Nephron progenitor cell (in vitro differentiated cells): ENCODE measurements at regions not wholly inside any gene's neighbourhood (a gene's known extent, or its start where the extent isn't known, plus 50 kb on each side); places are given as distances from the start of the nearest gene placed in this dataset.

Experiments used
- DNase-seq: peaks from one replicate; pipeline ENCODE4 v3.0.0; 2021
- H3K27ac Mint-ChIP-seq: 2 replicates; pipeline ENCODE4 v1.8.0; 2021; ENCODE audit warnings: mild to moderate bottlenecking, moderate library complexity, mixed read lengths
- H3K27me3 Mint-ChIP-seq: 2 replicates; pipeline ENCODE4 v1.8.0; 2021; ENCODE audit warnings: mild to moderate bottlenecking, low read depth, mixed read lengths; ENCODE audit not compliant: poor library complexity
- H3K36me3 Mint-ChIP-seq: 2 replicates; pipeline ENCODE4 v1.8.0; 2021; ENCODE audit warnings: low read depth, mixed read lengths
- H3K4me1 Mint-ChIP-seq: 2 replicates; pipeline ENCODE4 v1.8.0; 2021; ENCODE audit warnings: mixed read lengths
- H3K4me3 Mint-ChIP-seq: 2 replicates; pipeline ENCODE4 v1.8.0; 2021; ENCODE audit warnings: mild to moderate bottlenecking, moderate library complexity, mixed read lengths
- H3K9me3 Mint-ChIP-seq: 2 replicates; pipeline ENCODE4 v1.8.0; 2021; ENCODE audit warnings: mild to moderate bottlenecking, moderate library complexity, mixed read lengths
- TF ChIP-seq, protein P1 (sequence below): fragments of 200-600 bp; sonication (generic); IDR thresholded peaks from 2 replicates; pipeline ENCODE4 v1.5.0; 2021; ENCODE audit warnings: antibody characterized with exemption

DNA sequence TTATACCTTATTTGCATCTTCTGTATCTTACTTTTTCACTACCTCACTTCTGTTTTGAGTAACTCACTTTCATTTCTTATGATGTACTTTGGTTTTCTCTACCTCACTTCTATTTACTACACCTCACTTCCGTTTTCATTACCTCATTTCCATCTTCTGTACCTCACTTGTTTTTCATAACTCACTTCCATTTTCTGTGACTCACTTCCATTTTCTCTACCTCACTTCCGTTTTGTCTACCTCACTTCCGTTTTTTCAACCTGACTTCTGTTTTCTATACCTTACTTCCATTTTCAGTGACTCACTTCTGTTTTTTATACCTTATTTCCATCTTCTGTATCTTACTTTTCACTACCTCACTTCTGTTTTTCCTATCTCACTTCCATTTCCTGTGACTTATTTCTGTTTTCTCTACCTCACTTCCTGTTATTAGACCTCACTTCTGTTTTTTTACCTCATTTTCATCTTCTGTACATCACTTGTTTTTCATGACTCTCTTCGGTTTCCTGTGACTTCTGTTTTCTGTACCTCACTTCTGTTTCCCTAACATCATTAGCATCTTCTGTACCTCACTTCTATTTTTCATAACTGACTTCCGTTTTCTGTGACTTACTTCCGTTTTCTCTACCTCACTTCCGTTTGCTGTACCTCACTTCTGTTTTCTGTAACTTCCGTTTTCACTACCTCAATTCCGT is 493.1 kb upstream of the AKR1E2 start:
- no peaks in the 10 kb centered on the region for H3K36me3 Mint-ChIP-seq
- DNase-seq = no peak
- no peak overlapping the region for H3K4me3 Mint-ChIP-seq
- TF ChIP-seq, protein P1, sequence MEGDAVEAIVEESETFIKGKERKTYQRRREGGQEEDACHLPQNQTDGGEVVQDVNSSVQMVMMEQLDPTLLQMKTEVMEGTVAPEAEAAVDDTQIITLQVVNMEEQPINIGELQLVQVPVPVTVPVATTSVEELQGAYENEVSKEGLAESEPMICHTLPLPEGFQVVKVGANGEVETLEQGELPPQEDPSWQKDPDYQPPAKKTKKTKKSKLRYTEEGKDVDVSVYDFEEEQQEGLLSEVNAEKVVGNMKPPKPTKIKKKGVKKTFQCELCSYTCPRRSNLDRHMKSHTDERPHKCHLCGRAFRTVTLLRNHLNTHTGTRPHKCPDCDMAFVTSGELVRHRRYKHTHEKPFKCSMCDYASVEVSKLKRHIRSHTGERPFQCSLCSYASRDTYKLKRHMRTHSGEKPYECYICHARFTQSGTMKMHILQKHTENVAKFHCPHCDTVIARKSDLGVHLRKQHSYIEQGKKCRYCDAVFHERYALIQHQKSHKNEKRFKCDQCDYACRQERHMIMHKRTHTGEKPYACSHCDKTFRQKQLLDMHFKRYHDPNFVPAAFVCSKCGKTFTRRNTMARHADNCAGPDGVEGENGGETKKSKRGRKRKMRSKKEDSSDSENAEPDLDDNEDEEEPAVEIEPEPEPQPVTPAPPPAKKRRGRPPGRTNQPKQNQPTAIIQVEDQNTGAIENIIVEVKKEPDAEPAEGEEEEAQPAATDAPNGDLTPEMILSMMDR = no peak
- no peak overlapping the region for H3K27ac Mint-ChIP-seq
- peaks cover 13% of the 10 kb centered on the region for H3K4me1 Mint-ChIP-seq
- H3K27me3 Mint-ChIP-seq = no peaks in the 10 kb centered on the region
- no peaks in the 10 kb centered on the region for H3K9me3 Mint-ChIP-seq

DNA sequence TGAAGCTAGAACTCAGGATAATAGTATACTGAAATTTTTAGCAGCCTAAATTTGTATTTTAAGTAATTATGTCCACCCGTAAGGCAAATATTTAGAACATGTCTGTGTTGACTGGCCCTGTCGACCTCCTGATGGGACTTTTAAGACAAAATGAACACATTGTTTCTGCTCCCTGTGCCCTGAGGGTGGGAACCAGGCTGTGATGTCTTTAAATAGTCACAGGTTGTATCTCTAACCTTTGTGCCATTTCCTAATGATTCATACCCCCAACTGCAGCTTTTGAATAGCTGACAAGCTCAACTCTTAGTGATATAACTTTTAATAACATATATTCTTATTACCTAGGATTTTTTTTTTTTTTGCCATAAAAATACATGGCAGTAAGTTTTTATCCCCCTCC is 494.9 kb upstream of the AKR1E2 start:
- Mint-ChIP-seq H3K27me3 (no peaks in the 10 kb centered on the region), H3K4me3 (no peak overlapping the region), H3K9me3 (no peaks in the 10 kb centered on the region), H3K27ac (no peak overlapping the region), H3K4me1 (no peaks in the 10 kb centered on the region), H3K36me3 (no peaks in the 10 kb centered on the region)
- TF ChIP-seq, protein P1 = no peak
- no peak for DNase-seq

DNA sequence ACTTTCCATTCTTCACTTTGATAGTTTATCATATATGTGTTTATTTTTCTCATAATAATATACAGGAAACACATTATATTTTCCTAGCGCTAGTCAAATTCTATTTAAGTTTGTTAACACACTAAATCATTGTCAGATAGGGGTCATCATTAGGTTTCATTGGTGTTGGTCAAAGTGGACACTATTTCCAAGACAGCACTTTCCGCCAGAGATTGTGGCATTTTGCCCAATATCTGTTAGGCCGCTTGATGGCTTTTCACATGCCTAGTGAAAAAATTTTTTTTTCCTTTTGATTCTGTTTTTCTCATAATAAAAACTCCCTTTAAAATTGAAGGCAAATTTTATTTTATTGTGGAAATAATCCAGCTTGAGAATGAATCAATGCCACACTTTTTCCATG is 495.4 kb upstream of the AKR1E2 start:
- no peak overlapping the region for H3K4me3 Mint-ChIP-seq

DNA sequence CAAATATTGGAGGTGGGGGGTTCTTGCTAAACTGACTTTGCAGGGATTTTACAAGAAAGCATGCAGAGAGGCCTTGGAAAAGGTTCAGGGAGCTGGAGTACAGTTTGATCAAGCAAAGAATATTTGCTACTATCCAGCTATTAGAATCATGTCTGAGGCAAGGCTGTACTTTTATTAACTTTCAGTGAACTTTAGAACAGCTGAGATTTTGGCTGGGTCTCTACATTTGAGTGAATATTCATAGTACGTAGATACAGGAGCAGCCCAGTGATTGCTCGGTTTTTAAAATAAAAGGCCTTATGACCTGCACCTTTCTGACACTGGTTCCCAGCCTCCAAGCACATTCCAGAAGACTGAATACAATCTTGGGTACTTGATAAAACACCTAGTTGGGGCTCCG is 496.8 kb upstream of the AKR1E2 start:
- Mint-ChIP-seq H3K4me3 (no peak overlapping the region), H3K27me3 (no peaks in the 10 kb centered on the region), H3K9me3 (no peaks in the 10 kb centered on the region), H3K36me3 (no peaks in the 10 kb centered on the region), H3K27ac (no peak overlapping the region), H3K4me1 (no peaks in the 10 kb centered on the region)
- no peak for DNase-seq
- TF ChIP-seq, protein P1 = no peak

More for the DNA sequence above, 495.4 kb upstream of the AKR1E2 start:
- TF ChIP-seq, protein P1 = no peak
- DNase-seq = no peak
- H3K27me3 Mint-ChIP-seq = no peaks in the 10 kb centered on the region
- no peaks in the 10 kb centered on the region for H3K36me3 Mint-ChIP-seq
- no peak overlapping the region for H3K27ac Mint-ChIP-seq
- H3K4me1 Mint-ChIP-seq = no peaks in the 10 kb centered on the region
- H3K9me3 Mint-ChIP-seq = no peaks in the 10 kb centered on the region

DNA sequence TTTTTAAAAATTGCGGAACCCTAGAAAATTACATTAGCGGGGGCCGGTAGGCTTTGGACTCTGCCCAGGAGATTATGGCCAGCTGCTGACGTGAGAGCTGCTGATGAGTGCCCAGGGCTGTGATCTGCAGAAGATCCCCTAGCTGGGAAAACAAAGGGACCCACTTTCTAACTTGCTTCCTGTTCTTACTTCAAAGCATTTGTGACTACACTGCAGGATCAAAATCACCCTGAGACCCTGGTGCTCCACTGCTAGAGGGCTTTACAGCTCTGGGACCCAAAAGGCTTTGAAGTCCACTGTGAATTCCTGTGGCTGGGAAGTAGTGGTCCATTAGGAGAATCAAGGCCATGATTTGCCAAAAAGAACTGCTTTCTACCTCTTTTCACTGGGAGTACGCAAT is 499.4 kb upstream of the AKR1E2 start:
- Mint-ChIP-seq H3K9me3 (no peaks in the 10 kb centered on the region), H3K4me1 (no peaks in the 10 kb centered on the region), H3K27me3 (peaks cover 2% of the 10 kb centered on the region), H3K27ac (no peak overlapping the region), H3K36me3 (no peaks in the 10 kb centered on the region), H3K4me3 (no peak overlapping the region)
- DNase-seq = no peak
- TF ChIP-seq, protein P1 = no peak

DNA sequence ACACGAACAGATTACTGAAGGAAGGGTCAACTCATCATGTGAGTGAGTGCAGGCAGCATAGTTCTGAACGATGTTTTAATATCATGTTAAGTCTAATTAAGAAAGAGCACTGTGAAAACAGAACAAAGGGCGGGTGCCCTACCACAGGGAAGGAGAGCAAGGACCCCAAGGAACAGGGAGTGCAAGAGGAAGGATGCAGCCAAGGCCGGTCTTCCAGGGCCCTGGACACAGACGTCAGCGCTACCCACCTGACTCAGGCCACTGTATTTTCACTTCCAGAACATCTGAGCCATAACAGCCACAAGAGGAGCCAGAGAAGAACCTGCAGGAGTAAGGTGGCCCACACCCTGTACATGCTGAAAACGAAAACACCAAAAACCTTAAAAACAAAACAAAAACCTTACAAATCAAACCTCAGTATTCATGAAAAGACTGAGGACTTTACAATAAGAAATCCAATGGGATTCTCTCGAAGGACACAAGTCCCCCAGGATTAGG is 506.1 kb upstream of the AKR1E2 start:
- H3K4me3 Mint-ChIP-seq = no peak overlapping the region
- no peaks in the 10 kb centered on the region for H3K9me3 Mint-ChIP-seq
- no peaks in the 10 kb centered on the region for H3K4me1 Mint-ChIP-seq
- no peak overlapping the region for H3K27ac Mint-ChIP-seq
- TF ChIP-seq, protein P1 = no peak
- no peak for DNase-seq
- H3K27me3 Mint-ChIP-seq = peaks cover 11% of the 10 kb centered on the region
- H3K36me3 Mint-ChIP-seq = no peaks in the 10 kb centered on the region
